ENCODE measurements at regions not wholly inside any gene's neighbourhood (a gene's known extent, or its start where the extent isn't known, plus 50 kb on each side); places are given as distances from the start of the nearest gene placed in this dataset.

DNA sequence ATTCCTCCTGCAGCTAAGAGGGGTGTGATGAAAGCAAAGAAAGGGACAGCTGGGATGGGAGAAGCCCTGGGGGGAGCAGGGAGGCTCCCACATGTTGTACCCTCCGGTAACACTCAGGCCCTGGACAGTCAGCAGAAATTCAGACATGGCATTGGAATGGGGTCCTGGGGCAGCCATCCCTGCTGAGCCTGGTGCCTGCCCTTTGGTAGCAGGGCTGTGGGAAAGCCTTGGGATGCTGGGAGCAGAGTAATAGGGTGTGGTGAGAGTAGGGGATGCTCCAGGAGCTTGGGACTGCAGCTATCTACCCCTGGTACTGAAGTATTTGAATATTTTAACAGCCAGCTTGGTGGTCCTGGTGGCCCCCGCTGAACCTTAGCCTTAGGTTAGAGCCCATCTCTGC is 56.8 kb downstream of the FAM241B start:
- Mint-ChIP-seq H3K4me3 (no peak overlapping the region), H3K27me3 (peaks cover 23% of the 10 kb centered on the region), H3K9me3 (ENCODE audit: insufficient read depth) (no peaks in the 10 kb centered on the region), H3K4me1 (no peaks in the 10 kb centered on the region), H3K27ac (no peak overlapping the region)
- Histone ChIP-seq H3K4me1 (ENCODE audit: control insufficient read depth in 2 of 2, insufficient read depth in 2 of 2, low read length in 2 of 2) (no peaks in the 10 kb centered on the region), H3K4me2 (replicated peaks; ENCODE audit: low read depth, low read length, poor library complexity, severe bottlenecking) (no peak overlapping the region), H3K36me3 (replicated peaks in 1 of 2; ENCODE audit: control extremely low read depth in 1 of 2, control insufficient read depth in 1 of 2, extremely low read depth in 1 of 2, insufficient read depth in 2 of 2, low read length in 1 of 2) (no peaks in the 10 kb centered on the region), H3K27me3 (replicated peaks in 1 of 4; ENCODE audit: control extremely low read depth in 1 of 4, control insufficient read depth in 3 of 4, insufficient read depth in 4 of 4, low read length in 3 of 4) (peaks cover 0 to 3% (median 0%) of the 10 kb centered on the region in 4 experiments), H3K9ac (ENCODE audit: low read length) (no peak overlapping the region), H2AFZ (ENCODE audit: insufficient read depth, low read depth, low read length, poor library complexity, severe bottlenecking) (no peak overlapping the region), H3K79me2 (ENCODE audit: control insufficient read depth, insufficient read depth, low read length) (no peaks in the 10 kb centered on the region), H3K9me3 (ENCODE audit: control extremely low read depth in 1 of 3, control insufficient read depth in 2 of 3, insufficient read depth in 1 of 3, low read length in 2 of 3) (no peaks in the 10 kb centered on the region), H3K4me3 (ENCODE audit: control extremely low read depth in 1 of 5, extremely low read depth in 1 of 5, insufficient read depth in 1 of 5, low read depth in 2 of 5, low read length in 4 of 5) (no peak overlapping the region), H3K27ac (ENCODE audit: low read length in 2 of 2) (no peak overlapping the region), H4K20me1 (ENCODE audit: control insufficient read depth, insufficient read depth, low read length, poor library complexity, severe bottlenecking) (no peaks in the 10 kb centered on the region)
- ATAC-seq (ENCODE audit: low read depth) (no peak), DNase-seq (no peak)
- intact Hi-C loops (cut with micrococcal nuclease), result no loop called here
- POLR2A ChIA-PET, result no interaction called here
- CTCF ChIA-PET, result no interaction called here
- TF ChIP-seq EZH2 (IDR thresholded peaks at IDR 0.05; ENCODE audit: borderline replicate concordance, insufficient read depth, low read depth, low read length, poor library complexity, severe bottlenecking), result no peak
- TF ChIP-seq, protein P1, sequence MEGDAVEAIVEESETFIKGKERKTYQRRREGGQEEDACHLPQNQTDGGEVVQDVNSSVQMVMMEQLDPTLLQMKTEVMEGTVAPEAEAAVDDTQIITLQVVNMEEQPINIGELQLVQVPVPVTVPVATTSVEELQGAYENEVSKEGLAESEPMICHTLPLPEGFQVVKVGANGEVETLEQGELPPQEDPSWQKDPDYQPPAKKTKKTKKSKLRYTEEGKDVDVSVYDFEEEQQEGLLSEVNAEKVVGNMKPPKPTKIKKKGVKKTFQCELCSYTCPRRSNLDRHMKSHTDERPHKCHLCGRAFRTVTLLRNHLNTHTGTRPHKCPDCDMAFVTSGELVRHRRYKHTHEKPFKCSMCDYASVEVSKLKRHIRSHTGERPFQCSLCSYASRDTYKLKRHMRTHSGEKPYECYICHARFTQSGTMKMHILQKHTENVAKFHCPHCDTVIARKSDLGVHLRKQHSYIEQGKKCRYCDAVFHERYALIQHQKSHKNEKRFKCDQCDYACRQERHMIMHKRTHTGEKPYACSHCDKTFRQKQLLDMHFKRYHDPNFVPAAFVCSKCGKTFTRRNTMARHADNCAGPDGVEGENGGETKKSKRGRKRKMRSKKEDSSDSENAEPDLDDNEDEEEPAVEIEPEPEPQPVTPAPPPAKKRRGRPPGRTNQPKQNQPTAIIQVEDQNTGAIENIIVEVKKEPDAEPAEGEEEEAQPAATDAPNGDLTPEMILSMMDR (IDR thresholded peaks at IDR 0.05), result no peak
- 93% methylated on average over 1 of the region's 2 CpGs for whole genome bisulfite sequencing (ENCODE audit: insufficient coverage)

DNA sequence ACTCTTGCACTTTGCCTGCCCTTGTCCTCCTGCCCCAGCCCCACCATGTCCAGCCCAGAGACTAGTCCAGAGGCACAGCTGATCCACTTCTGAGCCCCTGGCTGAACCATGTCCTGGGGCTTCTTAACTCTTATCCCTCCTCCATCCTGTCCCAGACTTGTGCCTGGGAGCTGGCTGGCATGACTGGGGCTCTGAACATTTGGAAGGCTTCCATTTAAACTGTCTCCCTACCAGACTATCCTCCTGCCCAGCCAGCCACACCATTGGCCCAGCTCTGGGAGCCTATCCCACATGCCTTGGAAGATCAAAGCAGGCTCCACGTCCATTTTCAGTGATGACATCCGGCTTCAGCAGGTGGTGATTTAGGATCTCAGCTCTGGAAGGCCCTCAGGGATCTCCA is 57.4 kb downstream of the FAM241B start:
- ChIA-PET POLR2A (no interaction called here), CTCF (no interaction called here)
- Histone ChIP-seq H3K4me3 (ENCODE audit: control extremely low read depth in 1 of 5, extremely low read depth in 1 of 5, insufficient read depth in 1 of 5, low read depth in 2 of 5, low read length in 4 of 5) (no peak overlapping the region), H3K27ac (ENCODE audit: low read length in 2 of 2) (no peak overlapping the region), H3K36me3 (replicated peaks in 1 of 2; ENCODE audit: control extremely low read depth in 1 of 2, control insufficient read depth in 1 of 2, extremely low read depth in 1 of 2, insufficient read depth in 2 of 2, low read length in 1 of 2) (no peaks in the 10 kb centered on the region), H4K20me1 (ENCODE audit: control insufficient read depth, insufficient read depth, low read length, poor library complexity, severe bottlenecking) (no peaks in the 10 kb centered on the region), H3K27me3 (replicated peaks in 1 of 4; ENCODE audit: control extremely low read depth in 1 of 4, control insufficient read depth in 3 of 4, insufficient read depth in 4 of 4, low read length in 3 of 4) (peaks cover 0 to 3% (median 0%) of the 10 kb centered on the region in 4 experiments), H3K4me2 (replicated peaks; ENCODE audit: low read depth, low read length, poor library complexity, severe bottlenecking) (no peak overlapping the region), H3K9me3 (ENCODE audit: control extremely low read depth in 1 of 3, control insufficient read depth in 2 of 3, insufficient read depth in 1 of 3, low read length in 2 of 3) (no peaks in the 10 kb centered on the region), H3K4me1 (ENCODE audit: control insufficient read depth in 2 of 2, insufficient read depth in 2 of 2, low read length in 2 of 2) (no peaks in the 10 kb centered on the region), H3K79me2 (ENCODE audit: control insufficient read depth, insufficient read depth, low read length) (no peaks in the 10 kb centered on the region), H2AFZ (ENCODE audit: insufficient read depth, low read depth, low read length, poor library complexity, severe bottlenecking) (no peak overlapping the region), H3K9ac (ENCODE audit: low read length) (no peak overlapping the region)
- ATAC-seq (ENCODE audit: low read depth), result no peak
- TF ChIP-seq, protein P1 (IDR thresholded peaks at IDR 0.05), result no peak
- no peak for TF ChIP-seq EZH2 (IDR thresholded peaks at IDR 0.05; ENCODE audit: borderline replicate concordance, insufficient read depth, low read depth, low read length, poor library complexity, severe bottlenecking)
- no peaks in the 10 kb centered on the region for H3K4me1 Mint-ChIP-seq
- no peak for DNase-seq
- no peaks in the 10 kb centered on the region for H3K9me3 Mint-ChIP-seq (ENCODE audit: insufficient read depth)
- H3K27me3 Mint-ChIP-seq, result peaks cover 23% of the 10 kb centered on the region
- 95% methylated on average over 2 of the region's 2 CpGs for WGBS (ENCODE audit: insufficient coverage)
- no peak overlapping the region for H3K4me3 Mint-ChIP-seq
- intact Hi-C loops (cut with micrococcal nuclease), result no loop called here
- H3K27ac Mint-ChIP-seq, result no peak overlapping the region
